SK-N-MC (cell line): ENCODE measurements at regions not wholly inside any gene's neighbourhood (a gene's known extent, or its start where the extent isn't known, plus 50 kb on each side); places are given as distances from the start of the nearest gene placed in this dataset.

ENCODE experiments used
- EZH2 ChIP-seq: fragments of 200-600 bp; sonication (generic); IDR thresholded peaks from one replicate; pipeline ENCODE4 v1.6.1; 2017; ENCODE audit warnings: antibody characterized with exemption
- POLR2AphosphoS5 ChIP-seq: IDR thresholded peaks from 2 replicates; pipeline ENCODE4 v1.6.1; 2012; ENCODE audit warnings: mild to moderate bottlenecking, low read depth, low read length, borderline replicate concordance

- TF ChIP-seq EZH2 (no peak), POLR2AphosphoS5 (no peak)
Observed at GRCh38 chr3:118782755-118783202, 251.9 kb downstream of the IGSF11 start.
